Kidney (tissue), 13 donors: ENCODE measurements at regions not wholly inside any gene's neighbourhood (a gene's known extent, or its start where the extent isn't known, plus 50 kb on each side); places are given as distances from the start of the nearest gene placed in this dataset.

ENCODE experiments used
- DNase-seq, 5 donors: peaks; one replicate each; pipeline ENCODE4 v3.0.0-alpha.2; 2013 to 2020
- FAIRE-seq: peaks from 2 replicates; lab custom pipeline; 2012; peaks lifted over from hg19 to GRCh38; lab: Jason Lieb, UNC
- H3K27ac ChIP-seq, 2 donors: one replicate each; pipeline ENCODE4 v1.7.0; 2013; ENCODE audit warnings: low read depth in 2 of 2, low read length in 2 of 2, inconsistent platforms in 1 of 2
- H3K27me3 ChIP-seq: one replicate; pipeline ENCODE4 v1.7.1; 2013; ENCODE audit warnings: low read length, inconsistent platforms; ENCODE audit not compliant: control insufficient read depth, insufficient read depth
- H3K36me3 ChIP-seq, 3 donors: one replicate each; pipeline versions ENCODE4 v1.7.0 to v1.7.1; 2013; ENCODE audit warnings: low read length in 3 of 3, control low read depth in 1 of 3, inconsistent platforms in 1 of 3; ENCODE audit not compliant: insufficient read depth in 3 of 3, control insufficient read depth in 2 of 3
- H3K4me1 ChIP-seq, 3 donors: one replicate each; pipeline versions ENCODE4 v1.7.0 to v1.7.1; 2013; ENCODE audit warnings: low read length in 3 of 3, inconsistent platforms in 1 of 3, low read depth in 1 of 3; ENCODE audit not compliant: control insufficient read depth in 2 of 3, insufficient read depth in 2 of 3
- H3K4me3 ChIP-seq, 3 donors: one replicate each; pipeline versions ENCODE4 v1.7.0 to v1.8.1; 2013; ENCODE audit warnings: low read length in 3 of 3, control low read depth in 1 of 3, inconsistent platforms in 1 of 3
- H3K9ac ChIP-seq, 3 donors: one replicate each; pipeline versions ENCODE4 v1.7.0 to v1.7.1; 2013; ENCODE audit warnings: low read length in 3 of 3, control low read depth in 1 of 3, inconsistent platforms in 1 of 3
- H3K9me3 ChIP-seq, 3 donors: one replicate each; pipeline versions ENCODE4 v1.7.0 to v1.7.1; 2013; ENCODE audit warnings: low read length in 3 of 3, control low read depth in 1 of 3, inconsistent platforms in 1 of 3; ENCODE audit not compliant: control insufficient read depth in 2 of 3, insufficient read depth in 1 of 3
- intact Hi-C: fragments of 100-400 bp; cut with DNase I; formaldehyde crosslinking; loops from one replicate; pipeline ENCODE4 v1.11.1; 2022
- TF ChIP-seq, protein P1 (sequence below): IDR thresholded peaks from 3 replicates; pipeline ENCODE4 v1.5.1; 2012; ENCODE audit warnings: mild to moderate bottlenecking, moderate library complexity, borderline replicate concordance; ENCODE audit not compliant: insufficient read depth; ENCODE audit errors: extremely low read depth
- donor health status: control.
- donor health status: control.
- donor health status: control.
- donor health status: control.
- donor health status: control.
- donor health status: DM: yes; HTN: yes; CAD: no.
- donor health status: Normal renal cell carcinoma (clear cell type).

DNA sequence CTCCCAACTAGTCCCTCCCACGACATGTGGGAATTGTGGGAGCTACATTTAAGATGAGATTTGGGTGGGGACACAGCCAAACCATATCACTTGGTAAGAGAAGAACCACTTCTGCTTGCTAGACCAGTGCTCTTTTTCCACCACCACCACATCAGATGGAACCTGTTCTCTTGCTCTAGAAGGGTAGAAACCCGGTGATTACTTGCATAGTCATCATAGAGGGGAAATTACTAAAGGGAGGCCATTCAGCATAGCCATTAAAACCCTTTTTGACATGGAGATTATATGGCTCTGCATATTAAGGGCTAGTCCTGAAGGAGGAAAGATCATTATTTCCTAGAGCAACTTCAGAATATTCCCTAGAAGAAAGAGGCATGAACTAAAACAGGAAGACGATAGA is 1188.0 kb downstream of the CDH11 start:
- no peaks in the 10 kb centered on the region for H3K27me3 ChIP-seq
- no peaks in the 10 kb centered on the region for H3K4me1 ChIP-seq
- FAIRE-seq, result no peak
- intact Hi-C loops, result no loop called here
- H3K9ac ChIP-seq, result no peak overlapping the region
- no peak overlapping the region for H3K4me3 ChIP-seq
- TF ChIP-seq, protein P1, sequence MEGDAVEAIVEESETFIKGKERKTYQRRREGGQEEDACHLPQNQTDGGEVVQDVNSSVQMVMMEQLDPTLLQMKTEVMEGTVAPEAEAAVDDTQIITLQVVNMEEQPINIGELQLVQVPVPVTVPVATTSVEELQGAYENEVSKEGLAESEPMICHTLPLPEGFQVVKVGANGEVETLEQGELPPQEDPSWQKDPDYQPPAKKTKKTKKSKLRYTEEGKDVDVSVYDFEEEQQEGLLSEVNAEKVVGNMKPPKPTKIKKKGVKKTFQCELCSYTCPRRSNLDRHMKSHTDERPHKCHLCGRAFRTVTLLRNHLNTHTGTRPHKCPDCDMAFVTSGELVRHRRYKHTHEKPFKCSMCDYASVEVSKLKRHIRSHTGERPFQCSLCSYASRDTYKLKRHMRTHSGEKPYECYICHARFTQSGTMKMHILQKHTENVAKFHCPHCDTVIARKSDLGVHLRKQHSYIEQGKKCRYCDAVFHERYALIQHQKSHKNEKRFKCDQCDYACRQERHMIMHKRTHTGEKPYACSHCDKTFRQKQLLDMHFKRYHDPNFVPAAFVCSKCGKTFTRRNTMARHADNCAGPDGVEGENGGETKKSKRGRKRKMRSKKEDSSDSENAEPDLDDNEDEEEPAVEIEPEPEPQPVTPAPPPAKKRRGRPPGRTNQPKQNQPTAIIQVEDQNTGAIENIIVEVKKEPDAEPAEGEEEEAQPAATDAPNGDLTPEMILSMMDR, result no peak
- DNase-seq, result no peak
- H3K36me3 ChIP-seq, result no peaks in the 10 kb centered on the region
- no peaks in the 10 kb centered on the region for H3K9me3 ChIP-seq
- no peak overlapping the region for H3K27ac ChIP-seq

DNA sequence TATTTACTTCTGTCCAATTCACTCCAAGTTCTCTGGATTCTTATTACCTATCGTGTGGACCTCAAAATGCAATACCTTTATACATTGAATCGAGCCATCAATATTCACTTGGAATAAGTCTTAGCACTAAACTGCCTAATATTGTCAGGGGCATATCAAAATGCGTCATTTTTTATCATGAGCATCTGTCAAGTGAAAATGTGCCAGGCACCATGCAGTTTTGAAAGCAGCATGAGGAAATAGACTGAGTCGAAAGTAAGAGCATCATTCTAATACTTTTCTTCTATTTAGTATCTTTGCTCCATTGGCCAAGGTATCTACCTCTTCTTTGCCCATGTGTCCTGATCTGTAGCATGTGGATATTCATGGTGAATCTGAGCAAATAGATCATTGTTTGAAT is 1193.4 kb downstream of the CDH11 start:
- FAIRE-seq, result no peak
- no peaks in the 10 kb centered on the region for H3K4me1 ChIP-seq

DNA sequence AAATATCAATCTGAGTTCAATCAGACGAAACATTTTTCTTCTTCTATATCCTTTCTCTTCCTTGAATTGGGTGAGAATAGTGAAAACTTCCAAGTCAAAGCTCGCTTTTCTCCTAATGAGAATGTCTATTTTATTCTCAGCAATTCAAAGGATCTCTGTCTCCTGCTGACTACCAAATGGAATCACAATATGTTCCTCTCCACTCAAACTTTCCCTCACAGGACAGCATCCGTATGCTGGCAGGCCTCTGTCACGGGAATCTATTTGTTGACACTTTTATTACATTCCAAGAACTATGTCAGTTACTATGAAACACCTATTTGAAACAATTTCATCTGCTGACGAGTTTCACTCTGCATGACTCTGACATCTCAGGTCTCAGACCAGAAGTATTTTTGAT is 1196.6 kb downstream of the CDH11 start:
- Histone ChIP-seq H3K27me3 (no peaks in the 10 kb centered on the region), H3K36me3 (no peaks in the 10 kb centered on the region), H3K9ac (no peak overlapping the region), H3K9me3 (no peaks in the 10 kb centered on the region), H3K4me1 (no peaks in the 10 kb centered on the region), H3K27ac (no peak overlapping the region), H3K4me3 (no peak overlapping the region)
- no peak for DNase-seq
- no peak for FAIRE-seq
- TF ChIP-seq, protein P1, result no peak
- intact Hi-C loops, result no loop called here

More for the DNA sequence above, 1193.4 kb downstream of the CDH11 start:
- no peaks in the 10 kb centered on the region for H3K9me3 ChIP-seq
- no peak for DNase-seq
- intact Hi-C loops, result no loop called here
- TF ChIP-seq, protein P1, result no peak
- H3K4me3 ChIP-seq, result no peak overlapping the region
- no peak overlapping the region for H3K9ac ChIP-seq
- no peak overlapping the region for H3K27ac ChIP-seq
- H3K27me3 ChIP-seq, result no peaks in the 10 kb centered on the region
- H3K36me3 ChIP-seq, result no peaks in the 10 kb centered on the region

DNA sequence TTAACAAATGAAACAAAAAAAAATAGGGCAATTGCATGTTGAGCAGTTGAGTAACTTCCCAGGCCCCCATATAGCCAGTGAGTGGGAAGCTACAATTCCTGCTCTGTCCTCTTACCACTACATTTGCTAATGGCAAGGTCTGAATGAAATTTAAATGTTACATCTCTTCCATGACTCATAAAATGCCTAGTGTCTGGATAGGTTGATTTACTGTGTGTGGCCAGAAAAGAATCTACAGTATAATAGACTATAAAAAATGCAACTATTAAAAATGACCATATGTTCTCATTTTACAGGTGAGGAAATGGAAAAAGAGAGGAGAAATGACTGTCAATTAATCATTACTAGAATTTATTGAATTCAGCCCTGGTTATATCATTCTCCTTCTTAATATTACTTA is 1199.3 kb downstream of the CDH11 start:
- TF ChIP-seq, protein P1, result no peak
- Histone ChIP-seq H3K27me3 (no peaks in the 10 kb centered on the region), H3K27ac (no peak overlapping the region), H3K36me3 (no peaks in the 10 kb centered on the region), H3K4me3 (no peak overlapping the region), H3K4me1 (no peaks in the 10 kb centered on the region), H3K9me3 (no peaks in the 10 kb centered on the region), H3K9ac (no peak overlapping the region)
- DNase-seq, result no peak
- FAIRE-seq, result no peak
- intact Hi-C loops, result no loop called here
